Kidney (tissue), 13 donors: ENCODE measurements at regions not wholly inside any gene's neighbourhood (a gene's known extent, or its start where the extent isn't known, plus 50 kb on each side); places are given as distances from the start of the nearest gene placed in this dataset.

Experiments used
- DNase-seq, 5 donors: peaks; one replicate each; pipeline ENCODE4 v3.0.0-alpha.2; 2013 to 2020
- FAIRE-seq: peaks from 2 replicates; lab custom pipeline; 2012; peaks lifted over from hg19 to GRCh38; lab: Jason Lieb, UNC
- H3K27ac ChIP-seq, 2 donors: one replicate each; pipeline ENCODE4 v1.7.0; 2013; ENCODE audit warnings: low read depth in 2 of 2, low read length in 2 of 2, inconsistent platforms in 1 of 2
- H3K27me3 ChIP-seq: one replicate; pipeline ENCODE4 v1.7.1; 2013; ENCODE audit warnings: low read length, inconsistent platforms; ENCODE audit not compliant: control insufficient read depth, insufficient read depth
- H3K36me3 ChIP-seq, 3 donors: one replicate each; pipeline versions ENCODE4 v1.7.0 to v1.7.1; 2013; ENCODE audit warnings: low read length in 3 of 3, control low read depth in 1 of 3, inconsistent platforms in 1 of 3; ENCODE audit not compliant: insufficient read depth in 3 of 3, control insufficient read depth in 2 of 3
- H3K4me1 ChIP-seq, 3 donors: one replicate each; pipeline versions ENCODE4 v1.7.0 to v1.7.1; 2013; ENCODE audit warnings: low read length in 3 of 3, inconsistent platforms in 1 of 3, low read depth in 1 of 3; ENCODE audit not compliant: control insufficient read depth in 2 of 3, insufficient read depth in 2 of 3
- H3K4me3 ChIP-seq, 3 donors: one replicate each; pipeline versions ENCODE4 v1.7.0 to v1.8.1; 2013; ENCODE audit warnings: low read length in 3 of 3, control low read depth in 1 of 3, inconsistent platforms in 1 of 3
- H3K9ac ChIP-seq, 3 donors: one replicate each; pipeline versions ENCODE4 v1.7.0 to v1.7.1; 2013; ENCODE audit warnings: low read length in 3 of 3, control low read depth in 1 of 3, inconsistent platforms in 1 of 3
- H3K9me3 ChIP-seq, 3 donors: one replicate each; pipeline versions ENCODE4 v1.7.0 to v1.7.1; 2013; ENCODE audit warnings: low read length in 3 of 3, control low read depth in 1 of 3, inconsistent platforms in 1 of 3; ENCODE audit not compliant: control insufficient read depth in 2 of 3, insufficient read depth in 1 of 3
- intact Hi-C: fragments of 100-400 bp; cut with DNase I; formaldehyde crosslinking; loops from one replicate; pipeline ENCODE4 v1.11.1; 2022
- TF ChIP-seq, protein P1 (sequence below): IDR thresholded peaks from 3 replicates; pipeline ENCODE4 v1.5.1; 2012; ENCODE audit warnings: mild to moderate bottlenecking, moderate library complexity, borderline replicate concordance; ENCODE audit not compliant: insufficient read depth; ENCODE audit errors: extremely low read depth
- donor health status: control.
- donor health status: control.
- donor health status: control.
- donor health status: control.
- donor health status: control.
- donor health status: DM: yes; HTN: yes; CAD: no.
- donor health status: Normal renal cell carcinoma (clear cell type).

DNA sequence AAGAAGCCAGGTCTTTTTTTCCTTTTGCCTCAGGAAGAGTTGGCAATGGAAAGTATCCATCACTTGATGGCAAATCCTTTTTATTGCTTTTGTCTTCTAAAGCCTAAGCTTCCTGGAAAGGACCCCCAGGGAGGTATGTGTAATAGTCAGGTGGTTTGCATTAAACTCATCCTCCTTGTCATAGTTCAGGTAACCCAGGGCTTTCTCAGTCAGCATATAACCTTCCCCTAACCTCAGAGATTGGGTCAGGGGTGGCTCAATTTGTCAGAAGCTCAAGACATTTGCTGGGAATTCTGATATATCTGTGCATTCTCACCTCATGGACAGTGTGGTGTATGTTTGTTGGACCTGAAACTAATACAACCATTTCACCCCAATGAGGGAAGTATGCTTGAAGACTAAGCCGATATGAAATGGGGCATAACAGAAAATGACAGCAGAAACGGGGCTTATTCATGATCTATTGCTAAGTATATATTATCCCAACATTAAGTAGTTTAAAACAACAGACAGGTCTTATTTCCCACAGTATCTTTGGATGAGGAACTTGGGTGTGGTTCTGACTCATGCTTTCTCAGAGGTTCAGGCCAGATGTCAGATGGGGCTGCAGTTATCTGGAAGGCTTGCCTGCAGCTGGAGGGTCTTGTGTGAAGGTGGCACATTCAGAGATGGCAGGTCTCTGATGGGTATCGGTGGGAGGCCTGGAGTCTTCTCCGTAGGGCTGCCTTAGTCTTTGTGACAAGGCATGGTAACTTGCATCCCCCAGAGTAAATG is 135.8 kb upstream of the SPON1 start:
- no peak for DNase-seq
- Histone ChIP-seq H3K9me3 (no peaks in the 10 kb centered on the region), H3K4me3 (no peak overlapping the region), H3K9ac (no peak overlapping the region), H3K27me3 (no peaks in the 10 kb centered on the region), H3K27ac (no peak overlapping the region), H3K4me1 (no peaks in the 10 kb centered on the region), H3K36me3 (no peaks in the 10 kb centered on the region)
- intact Hi-C loops = no loop called here
- TF ChIP-seq, protein P1, sequence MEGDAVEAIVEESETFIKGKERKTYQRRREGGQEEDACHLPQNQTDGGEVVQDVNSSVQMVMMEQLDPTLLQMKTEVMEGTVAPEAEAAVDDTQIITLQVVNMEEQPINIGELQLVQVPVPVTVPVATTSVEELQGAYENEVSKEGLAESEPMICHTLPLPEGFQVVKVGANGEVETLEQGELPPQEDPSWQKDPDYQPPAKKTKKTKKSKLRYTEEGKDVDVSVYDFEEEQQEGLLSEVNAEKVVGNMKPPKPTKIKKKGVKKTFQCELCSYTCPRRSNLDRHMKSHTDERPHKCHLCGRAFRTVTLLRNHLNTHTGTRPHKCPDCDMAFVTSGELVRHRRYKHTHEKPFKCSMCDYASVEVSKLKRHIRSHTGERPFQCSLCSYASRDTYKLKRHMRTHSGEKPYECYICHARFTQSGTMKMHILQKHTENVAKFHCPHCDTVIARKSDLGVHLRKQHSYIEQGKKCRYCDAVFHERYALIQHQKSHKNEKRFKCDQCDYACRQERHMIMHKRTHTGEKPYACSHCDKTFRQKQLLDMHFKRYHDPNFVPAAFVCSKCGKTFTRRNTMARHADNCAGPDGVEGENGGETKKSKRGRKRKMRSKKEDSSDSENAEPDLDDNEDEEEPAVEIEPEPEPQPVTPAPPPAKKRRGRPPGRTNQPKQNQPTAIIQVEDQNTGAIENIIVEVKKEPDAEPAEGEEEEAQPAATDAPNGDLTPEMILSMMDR = no peak
- no peak for FAIRE-seq

DNA sequence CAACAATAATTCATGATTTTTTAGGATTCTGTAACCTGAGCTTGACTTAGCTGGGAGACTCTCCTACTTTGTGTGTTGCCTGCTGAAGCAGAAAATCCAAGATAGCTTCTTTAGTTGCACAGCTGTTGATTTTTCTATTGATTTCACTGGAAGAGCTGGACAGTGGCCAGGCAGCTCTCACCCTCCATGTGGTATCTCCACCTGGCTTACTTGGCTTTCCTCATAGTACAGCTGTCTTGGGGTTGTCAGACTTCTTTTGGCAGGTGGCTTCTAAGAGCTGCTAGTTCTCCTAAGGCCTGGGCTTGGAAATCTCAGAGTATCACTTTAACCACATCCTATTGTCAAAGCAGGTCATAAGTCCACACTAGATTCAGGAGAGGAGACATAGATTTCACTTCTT is 130.8 kb upstream of the SPON1 start:
- H3K27ac ChIP-seq = no peak overlapping the region
- H3K36me3 ChIP-seq = no peaks in the 10 kb centered on the region
- no peaks in the 10 kb centered on the region for H3K4me1 ChIP-seq
- no peak overlapping the region for H3K9ac ChIP-seq
- intact Hi-C loops = no loop called here
- FAIRE-seq = no peak
- no peaks in the 10 kb centered on the region for H3K9me3 ChIP-seq
- DNase-seq = peak in 1 of 5 donors; percentile 6
- H3K27me3 ChIP-seq = no peaks in the 10 kb centered on the region
- no peak overlapping the region for H3K4me3 ChIP-seq
- TF ChIP-seq, protein P1 = no peak

DNA sequence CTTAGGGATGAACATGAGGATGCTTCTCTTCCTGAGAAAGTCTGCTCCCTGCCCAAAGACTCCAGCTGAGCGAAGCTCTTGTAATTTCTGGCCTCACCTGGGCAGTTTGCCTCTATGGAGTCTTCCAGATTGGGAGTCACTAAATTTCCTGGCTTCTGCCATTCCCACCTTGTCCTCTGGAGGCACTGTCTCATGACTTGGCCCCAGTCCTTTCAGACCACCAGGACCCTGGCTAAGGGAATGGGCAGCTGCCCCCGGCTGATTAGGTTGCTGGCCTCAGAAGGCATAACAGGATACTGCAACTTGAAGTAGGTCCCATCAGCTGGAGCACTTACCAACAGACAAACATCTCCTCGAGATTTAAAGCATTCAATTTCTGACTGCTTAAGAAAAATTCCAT is 128.1 kb upstream of the SPON1 start:
- no peak overlapping the region for H3K27ac ChIP-seq
- intact Hi-C loops = no loop called here
- H3K9ac ChIP-seq = no peak overlapping the region
- no peaks in the 10 kb centered on the region for H3K36me3 ChIP-seq
- no peak overlapping the region for H3K4me3 ChIP-seq
- H3K9me3 ChIP-seq = no peaks in the 10 kb centered on the region
- FAIRE-seq (no peak), DNase-seq (peak in 3 of 5 donors; percentile 19 to 36 (median 26))
- H3K4me1 ChIP-seq = no peaks in the 10 kb centered on the region
- H3K27me3 ChIP-seq = no peaks in the 10 kb centered on the region
- TF ChIP-seq, protein P1 = no peak
